OCI-LY3 (cell line): ENCODE measurements at regions not wholly inside any gene's neighbourhood (a gene's known extent, or its start where the extent isn't known, plus 50 kb on each side); places are given as distances from the start of the nearest gene placed in this dataset.

Source experiments
- CTCF ChIP-seq: fragments of 200-600, 300-600 bp; sonication (generic); IDR thresholded peaks from 2 replicates; pipeline ENCODE4 v1.5.1; 2014; ENCODE audit warnings: antibody characterized with exemption, low read length, low read depth
- EZH2phosphoT487 ChIP-seq: fragments of 200-600 bp; shearing (Covaris generic); IDR thresholded peaks from 2 replicates; pipeline ENCODE4 v1.6.1; 2018; ENCODE audit warnings: antibody characterized with exemption, mixed run types, low read depth

- no peak for TF ChIP-seq CTCF
- TF ChIP-seq EZH2phosphoT487 = no peak
These were observed 122.3 kb downstream of the RCN1 start for GRCh38 chr11:32213223-32213622.
